MM.1S (cell line): ENCODE measurements at regions not wholly inside any gene's neighbourhood (a gene's known extent, or its start where the extent isn't known, plus 50 kb on each side); places are given as distances from the start of the nearest gene placed in this dataset.

Experiments
- DNase-seq: peaks from one replicate; pipeline ENCODE4 v3.0.0-alpha.2; 2015
- H2AFZ ChIP-seq: fragments of 300-600 bp; sonication (generic); 2 replicates; pipeline ENCODE4 v1.6.0; 2016; ENCODE audit warnings: antibody characterized with exemption, low read length
- H3F3A ChIP-seq: fragments of 300-600 bp; sonication (generic); 2 replicates; pipeline ENCODE4 v1.6.1; 2016; ENCODE audit warnings: mild to moderate bottlenecking, antibody characterized with exemption, low read length, moderate library complexity, mixed read lengths; ENCODE audit not compliant: insufficient read depth
- H3K27ac ChIP-seq: fragments of 300-600 bp; sonication (generic); 2 replicates; pipeline ENCODE4 v1.5.1; 2016; ENCODE audit warnings: mild to moderate bottlenecking, low read length
- H3K27me3 ChIP-seq: fragments of 300-600 bp; sonication (generic); replicated peaks from 2 replicates; pipeline ENCODE4 v1.6.0; 2016; ENCODE audit warnings: low read length; ENCODE audit not compliant: insufficient read depth
- H3K36me3 ChIP-seq: fragments of 300-600 bp; sonication (generic); replicated peaks from 2 replicates; pipeline ENCODE4 v1.6.1; 2016; ENCODE audit warnings: mild to moderate bottlenecking, low read length, mixed read lengths; ENCODE audit not compliant: insufficient read depth
- H3K4me1 ChIP-seq: fragments of 300-600 bp; sonication (generic); 2 replicates; pipeline ENCODE4 v1.6.1; 2016; ENCODE audit warnings: low read length, mixed read lengths
- H3K4me2 ChIP-seq: fragments of 300-600 bp; sonication (generic); 2 replicates; pipeline ENCODE4 v1.6.0; 2016; ENCODE audit warnings: low read depth, low read length
- H3K4me3 ChIP-seq: fragments of 300-600 bp; sonication (generic); 2 replicates; pipeline ENCODE4 v1.5.1; 2016; ENCODE audit warnings: low read length, mixed read lengths
- H3K79me2 ChIP-seq: fragments of 300-600 bp; sonication (generic); 2 replicates; pipeline ENCODE4 v1.6.1; 2016; ENCODE audit warnings: mixed run types, low read length, mixed read lengths
- H3K9ac ChIP-seq: fragments of 300-600 bp; sonication (generic); 2 replicates; pipeline ENCODE4 v1.6.1; 2016; ENCODE audit warnings: low read length, mixed read lengths
- H3K9me2 ChIP-seq: fragments of 300-600 bp; sonication (generic); replicated peaks from 2 replicates; pipeline ENCODE4 v1.6.1; 2016; ENCODE audit warnings: mild to moderate bottlenecking, low read length, mixed read lengths; ENCODE audit not compliant: insufficient read depth
- H3K9me3 ChIP-seq: fragments of 300-600 bp; sonication (generic); replicated peaks from 2 replicates; pipeline ENCODE4 v1.6.1; 2016; ENCODE audit warnings: mild to moderate bottlenecking, low read length, mixed read lengths; ENCODE audit not compliant: insufficient read depth
- H4K20me1 ChIP-seq: fragments of 300-600 bp; sonication (generic); 2 replicates; pipeline ENCODE4 v1.6.1; 2016; ENCODE audit warnings: mild to moderate bottlenecking, low read length, moderate library complexity, mixed read lengths; ENCODE audit not compliant: insufficient read depth
- EZH2 ChIP-seq: fragments of 300-600 bp; sonication (generic); optimal IDR thresholded peaks from 2 replicates; pipeline ENCODE3; 2017; ENCODE audit warnings: low read depth, mild to moderate bottlenecking, antibody characterized with exemption, low read length, mixed read lengths
- EZH2phosphoT487 ChIP-seq: fragments of 300-600 bp; sonication (generic); IDR thresholded peaks from 2 replicates; pipeline ENCODE4 v1.6.1; 2018; ENCODE audit warnings: antibody characterized with exemption, low read length
- TF ChIP-seq, protein P1 (sequence below): fragments of 300-600 bp; sonication (generic); IDR thresholded peaks from 2 replicates; pipeline ENCODE4 v1.5.1; 2016; ENCODE audit warnings: antibody characterized with exemption, low read length, mixed read lengths

- H2AFZ ChIP-seq: no peak overlapping the region
- DNase-seq: no peak
- H4K20me1 ChIP-seq: no peaks in the 10 kb centered on the region
- H3K79me2 ChIP-seq: no peaks in the 10 kb centered on the region
- no peaks in the 10 kb centered on the region for H3K27me3 ChIP-seq
- H3K27ac ChIP-seq: no peak overlapping the region
- H3K9ac ChIP-seq: no peak overlapping the region
- no peaks in the 10 kb centered on the region for H3K9me3 ChIP-seq
- no peaks in the 10 kb centered on the region for H3K9me2 ChIP-seq
- H3F3A ChIP-seq: no peaks in the 10 kb centered on the region
- H3K4me1 ChIP-seq: no peaks in the 10 kb centered on the region
- no peak overlapping the region for H3K4me3 ChIP-seq
- no peak overlapping the region for H3K4me2 ChIP-seq
- no peaks in the 10 kb centered on the region for H3K36me3 ChIP-seq
- TF ChIP-seq, protein P1, sequence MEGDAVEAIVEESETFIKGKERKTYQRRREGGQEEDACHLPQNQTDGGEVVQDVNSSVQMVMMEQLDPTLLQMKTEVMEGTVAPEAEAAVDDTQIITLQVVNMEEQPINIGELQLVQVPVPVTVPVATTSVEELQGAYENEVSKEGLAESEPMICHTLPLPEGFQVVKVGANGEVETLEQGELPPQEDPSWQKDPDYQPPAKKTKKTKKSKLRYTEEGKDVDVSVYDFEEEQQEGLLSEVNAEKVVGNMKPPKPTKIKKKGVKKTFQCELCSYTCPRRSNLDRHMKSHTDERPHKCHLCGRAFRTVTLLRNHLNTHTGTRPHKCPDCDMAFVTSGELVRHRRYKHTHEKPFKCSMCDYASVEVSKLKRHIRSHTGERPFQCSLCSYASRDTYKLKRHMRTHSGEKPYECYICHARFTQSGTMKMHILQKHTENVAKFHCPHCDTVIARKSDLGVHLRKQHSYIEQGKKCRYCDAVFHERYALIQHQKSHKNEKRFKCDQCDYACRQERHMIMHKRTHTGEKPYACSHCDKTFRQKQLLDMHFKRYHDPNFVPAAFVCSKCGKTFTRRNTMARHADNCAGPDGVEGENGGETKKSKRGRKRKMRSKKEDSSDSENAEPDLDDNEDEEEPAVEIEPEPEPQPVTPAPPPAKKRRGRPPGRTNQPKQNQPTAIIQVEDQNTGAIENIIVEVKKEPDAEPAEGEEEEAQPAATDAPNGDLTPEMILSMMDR: no peak
- TF ChIP-seq EZH2phosphoT487 (no peak), EZH2 (no peak)
Observed at GRCh38 chr2:67965246-67965645, 97.6 kb downstream of the C1D start.

- no peaks in the 10 kb centered on the region for H3F3A ChIP-seq
- no peak overlapping the region for H3K4me2 ChIP-seq
- H3K27ac ChIP-seq: no peak overlapping the region
- TF ChIP-seq EZH2 (no peak), EZH2phosphoT487 (no peak)
- TF ChIP-seq, protein P1: no peak
- H3K4me3 ChIP-seq: no peak overlapping the region
- no peaks in the 10 kb centered on the region for H3K4me1 ChIP-seq
- no peak overlapping the region for H3K9ac ChIP-seq
- no peaks in the 10 kb centered on the region for H3K27me3 ChIP-seq
- no peaks in the 10 kb centered on the region for H3K9me3 ChIP-seq
- H3K79me2 ChIP-seq: no peaks in the 10 kb centered on the region
- no peak for DNase-seq
- no peaks in the 10 kb centered on the region for H4K20me1 ChIP-seq
- H2AFZ ChIP-seq: no peak overlapping the region
- H3K36me3 ChIP-seq: no peaks in the 10 kb centered on the region
- H3K9me2 ChIP-seq: no peaks in the 10 kb centered on the region
Observed at GRCh38 chr2:67970071-67970470, 92.7 kb downstream of the C1D start.

- Histone ChIP-seq H3K27ac (no peak overlapping the region), H2AFZ (no peak overlapping the region), H3K9me3 (no peaks in the 10 kb centered on the region), H3F3A (no peaks in the 10 kb centered on the region), H3K9ac (no peak overlapping the region), H3K9me2 (no peaks in the 10 kb centered on the region), H3K27me3 (no peaks in the 10 kb centered on the region), H4K20me1 (no peaks in the 10 kb centered on the region), H3K4me1 (no peaks in the 10 kb centered on the region), H3K79me2 (no peaks in the 10 kb centered on the region), H3K4me2 (no peak overlapping the region), H3K4me3 (no peak overlapping the region), H3K36me3 (no peaks in the 10 kb centered on the region)
- TF ChIP-seq EZH2 (no peak), EZH2phosphoT487 (no peak)
- TF ChIP-seq, protein P1: no peak
- no peak for DNase-seq
Observed at GRCh38 chr2:67970542-67970941, 92.3 kb downstream of the C1D start.
